Activated CD4-positive, alpha-beta T cell treated with anti-CD3 and anti-CD28 coated beads, Interleukin-2, amount 50 U/mL, for 4 hours (primary cell): ENCODE measurements at regions not wholly inside any gene's neighbourhood (a gene's known extent, or its start where the extent isn't known, plus 50 kb on each side); places are given as distances from the start of the nearest gene placed in this dataset.

Experiments used
- DNase-seq, 2 experiments: peaks; one replicate each; pipeline ENCODE4 v3.0.0-alpha.2; 2020

- DNase-seq, result no peak
Measured at GRCh38 chr20:50314678-50315335, 124.2 kb downstream of the CEBPB start.

GRCh38 chr20:50315586-50316551 is 125.2 kb downstream of the CEBPB start:
- DNase-seq, result no peak

- DNase-seq, result no peak
Measured at GRCh38 chr20:50317116-50317515, 126.5 kb downstream of the CEBPB start.

DNA sequence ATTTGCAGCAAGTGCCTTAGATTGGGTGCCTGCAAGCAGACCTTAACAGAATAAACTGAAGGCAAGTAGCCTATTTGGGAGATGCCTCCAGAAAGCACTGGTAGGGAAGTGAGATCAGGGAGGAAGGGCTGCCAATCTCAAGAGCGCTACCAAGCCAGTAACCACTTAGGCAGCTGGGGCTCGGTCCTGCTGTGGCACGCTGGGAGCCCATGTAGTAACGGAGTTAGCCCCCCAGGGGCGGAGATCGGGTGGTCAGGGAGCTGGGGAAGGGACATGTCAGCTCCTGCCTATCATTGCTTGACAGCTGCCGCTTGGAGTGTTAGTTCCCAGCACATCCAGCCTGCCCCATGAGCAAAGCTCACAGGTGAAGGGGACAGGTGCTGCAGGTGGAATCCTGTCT is 127.0 kb downstream of the CEBPB start:
- DNase-seq, result no peak

DNA sequence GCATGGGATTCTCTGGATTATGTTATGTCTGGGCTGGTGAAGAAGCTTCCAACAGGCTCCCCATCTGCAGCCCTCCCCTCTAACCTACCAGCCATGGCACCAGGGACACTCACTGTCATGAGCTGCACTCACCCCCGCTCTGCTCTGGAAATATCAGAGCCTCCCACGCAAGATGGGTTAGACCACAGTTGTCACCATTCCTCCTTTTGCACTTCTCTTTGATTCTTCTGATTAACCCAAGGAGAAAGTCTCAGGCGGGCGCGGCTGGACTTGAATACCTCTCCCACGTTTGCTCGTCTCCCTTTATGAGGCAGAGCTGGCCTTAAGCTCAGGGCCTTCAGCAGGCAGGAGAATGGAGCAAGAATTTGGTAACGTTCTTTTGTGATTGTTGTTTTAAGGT is 128.1 kb downstream of the CEBPB start:
- no peak for DNase-seq

DNA sequence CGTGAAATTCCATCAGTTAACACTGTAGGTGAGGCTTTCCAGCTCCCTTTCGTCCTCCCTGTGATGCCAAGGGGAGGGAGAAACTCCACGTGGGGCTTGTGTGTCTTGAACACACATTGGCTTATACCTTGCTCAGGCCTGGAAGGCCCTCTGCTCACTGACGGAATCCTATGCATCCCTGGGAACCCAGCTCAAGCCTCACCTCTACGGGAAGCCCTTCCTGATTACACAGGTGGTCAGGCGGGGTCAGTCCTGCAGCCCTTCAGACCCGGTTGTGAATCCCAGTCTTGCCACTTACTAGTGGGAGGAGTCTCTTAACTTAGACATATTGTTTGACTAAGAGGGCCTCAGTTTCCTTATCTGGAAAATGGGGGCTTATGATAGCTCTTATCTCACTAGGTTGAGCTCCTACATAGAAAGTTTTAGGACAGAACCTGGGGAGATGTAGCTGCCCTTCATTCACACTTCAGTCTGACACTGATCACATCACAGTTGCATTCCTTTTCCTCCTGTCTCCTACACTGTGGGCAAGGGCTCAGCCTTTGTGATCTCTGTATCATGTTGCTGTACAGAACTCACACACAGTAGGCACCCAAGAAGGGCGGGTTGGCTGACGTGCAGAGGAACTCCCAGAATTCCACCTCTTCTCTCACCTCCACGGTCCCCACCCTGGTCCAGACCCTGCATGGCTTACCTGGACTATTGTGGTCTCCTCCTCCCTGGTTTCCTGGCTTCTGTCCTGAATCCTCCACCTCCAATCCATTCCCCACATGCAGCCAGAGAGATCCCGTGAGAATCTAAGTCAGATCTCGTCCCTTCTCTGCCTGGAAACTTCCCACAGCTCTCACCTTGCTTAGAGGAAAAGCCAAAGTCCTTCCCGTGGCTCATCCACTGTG is 129.6 kb downstream of the CEBPB start:
- no peak for DNase-seq

DNA sequence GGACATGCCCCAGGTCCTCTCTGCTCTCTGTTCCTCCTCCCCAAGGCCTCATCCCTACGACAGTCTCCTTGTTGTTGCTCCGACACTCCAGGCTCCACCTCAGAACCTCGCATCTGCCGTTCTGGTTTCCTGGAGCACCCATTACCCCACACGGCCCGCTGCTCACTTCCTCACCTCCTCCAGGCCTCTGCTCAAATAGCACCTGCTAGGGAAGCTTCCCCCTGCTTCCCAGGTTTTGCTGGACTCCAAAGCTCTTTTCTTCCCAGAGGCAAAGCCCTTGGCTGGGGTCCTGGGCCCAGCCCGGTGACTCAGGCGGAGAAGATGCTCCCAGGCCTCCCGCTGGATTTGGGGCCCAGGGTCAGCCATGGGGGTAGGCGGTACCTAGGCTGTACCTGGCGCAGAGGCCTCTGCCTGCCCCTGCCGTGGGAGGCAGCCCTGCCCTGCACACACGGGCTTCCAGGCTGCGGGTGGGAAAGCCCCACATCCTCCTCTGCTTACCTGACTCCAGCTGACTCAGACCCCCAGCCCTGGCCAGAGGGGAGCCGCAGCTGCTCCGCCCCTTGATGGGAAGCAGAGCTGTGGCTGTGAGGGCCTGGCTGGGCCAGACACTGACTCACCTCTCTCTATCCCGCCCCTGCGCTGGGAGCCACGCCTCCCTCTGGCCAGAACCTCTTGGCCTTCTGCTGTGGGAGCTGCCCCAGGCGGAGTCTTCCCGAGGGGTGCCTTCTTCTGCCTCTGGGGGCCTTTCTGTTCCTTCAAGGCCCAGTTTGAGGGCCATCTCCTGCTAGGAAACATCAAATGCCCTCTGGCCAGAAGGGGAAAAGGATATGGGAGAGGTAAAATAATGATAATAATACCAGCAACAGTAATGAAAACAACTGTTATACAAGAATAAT is 130.5 kb downstream of the CEBPB start:
- no peak for DNase-seq

GRCh38 chr20:50321797-50322480 is 131.3 kb downstream of the CEBPB start:
- no peak for DNase-seq

DNA sequence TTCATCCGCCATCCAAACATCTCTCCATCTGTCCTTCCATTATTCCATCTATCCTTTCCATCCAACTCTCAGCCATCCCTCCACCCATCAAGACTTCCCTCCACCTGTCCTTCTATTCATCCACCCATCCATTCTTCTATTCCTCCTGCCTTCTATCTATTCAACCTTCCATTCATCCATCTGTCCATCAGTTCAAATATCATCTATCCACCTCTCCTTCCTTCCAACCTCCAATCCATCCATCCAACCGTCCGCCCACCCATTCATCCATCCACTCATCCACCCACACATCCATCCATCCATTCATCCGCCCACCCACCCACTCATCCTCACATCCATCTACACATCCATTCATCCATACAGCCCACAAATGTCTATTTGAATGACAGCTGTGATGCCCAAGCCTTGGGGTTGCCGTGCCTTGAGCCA is 132.1 kb downstream of the CEBPB start:
- DNase-seq, result no peak

- no peak for DNase-seq
Measured at GRCh38 chr20:50323209-50323608, 132.6 kb downstream of the CEBPB start.

GRCh38 chr20:50323777-50324775 is 133.4 kb downstream of the CEBPB start:
- DNase-seq, result no peak

DNA sequence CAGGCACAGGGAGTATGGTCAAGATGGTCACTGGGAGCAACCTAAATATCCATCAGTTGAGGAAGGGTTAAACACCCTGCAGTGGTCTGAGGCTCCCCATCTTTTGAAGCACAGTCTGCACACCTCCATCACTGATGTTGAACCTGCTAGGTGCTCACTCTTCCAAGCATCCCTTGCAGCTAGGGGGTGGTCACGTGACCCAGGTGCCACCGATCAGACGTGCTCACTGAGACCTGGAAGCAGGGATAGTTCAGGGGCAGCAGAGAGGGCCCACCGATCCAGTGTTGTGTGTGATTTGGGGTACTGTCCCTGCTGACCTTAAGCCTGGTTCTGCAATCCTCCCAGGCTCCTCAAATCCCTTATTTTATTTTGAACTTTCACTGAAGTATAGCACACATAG is 134.6 kb downstream of the CEBPB start:
- DNase-seq, result no peak

DNA sequence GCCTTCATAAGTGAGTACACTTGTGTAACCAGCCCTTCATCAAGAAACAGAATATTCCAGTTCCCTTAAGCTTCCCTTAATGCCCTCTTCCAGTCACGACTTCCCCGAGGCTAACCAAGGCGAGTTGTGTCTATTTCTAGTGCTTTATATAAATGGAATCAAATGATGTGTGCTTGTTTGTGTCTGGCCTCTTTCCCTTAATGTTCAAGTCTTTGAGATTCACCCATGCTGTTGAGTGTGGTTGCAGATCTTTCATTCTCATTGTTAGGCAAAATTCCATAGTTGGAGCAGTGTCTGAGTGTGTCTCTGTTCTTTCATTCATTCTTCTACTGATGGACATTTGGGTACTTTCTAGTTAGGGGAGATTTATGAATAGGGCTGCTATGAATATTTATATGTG is 135.0 kb downstream of the CEBPB start:
- no peak for DNase-seq

DNA sequence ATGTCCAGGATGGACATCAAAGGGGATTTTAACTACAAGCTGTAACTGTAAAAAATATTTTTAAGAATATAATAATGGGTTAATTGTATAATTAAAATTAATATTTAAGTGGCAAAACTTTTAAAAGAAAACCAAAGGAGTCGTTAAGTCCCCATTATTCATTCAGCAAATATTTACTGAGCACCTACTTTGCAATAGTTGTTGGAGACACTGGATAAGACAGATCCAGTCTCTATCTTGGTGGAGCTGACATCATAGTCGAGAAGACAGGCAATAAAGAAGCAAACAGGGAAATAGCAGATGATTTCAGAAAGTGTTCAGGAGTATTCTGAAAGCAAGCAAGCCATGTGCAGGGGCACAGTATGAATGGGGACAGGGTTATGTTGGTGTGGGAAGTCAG is 137.0 kb downstream of the CEBPB start:
- DNase-seq, result no peak

- DNase-seq, result no peak
Measured at GRCh38 chr20:50328222-50328979, 137.8 kb downstream of the CEBPB start.

DNA sequence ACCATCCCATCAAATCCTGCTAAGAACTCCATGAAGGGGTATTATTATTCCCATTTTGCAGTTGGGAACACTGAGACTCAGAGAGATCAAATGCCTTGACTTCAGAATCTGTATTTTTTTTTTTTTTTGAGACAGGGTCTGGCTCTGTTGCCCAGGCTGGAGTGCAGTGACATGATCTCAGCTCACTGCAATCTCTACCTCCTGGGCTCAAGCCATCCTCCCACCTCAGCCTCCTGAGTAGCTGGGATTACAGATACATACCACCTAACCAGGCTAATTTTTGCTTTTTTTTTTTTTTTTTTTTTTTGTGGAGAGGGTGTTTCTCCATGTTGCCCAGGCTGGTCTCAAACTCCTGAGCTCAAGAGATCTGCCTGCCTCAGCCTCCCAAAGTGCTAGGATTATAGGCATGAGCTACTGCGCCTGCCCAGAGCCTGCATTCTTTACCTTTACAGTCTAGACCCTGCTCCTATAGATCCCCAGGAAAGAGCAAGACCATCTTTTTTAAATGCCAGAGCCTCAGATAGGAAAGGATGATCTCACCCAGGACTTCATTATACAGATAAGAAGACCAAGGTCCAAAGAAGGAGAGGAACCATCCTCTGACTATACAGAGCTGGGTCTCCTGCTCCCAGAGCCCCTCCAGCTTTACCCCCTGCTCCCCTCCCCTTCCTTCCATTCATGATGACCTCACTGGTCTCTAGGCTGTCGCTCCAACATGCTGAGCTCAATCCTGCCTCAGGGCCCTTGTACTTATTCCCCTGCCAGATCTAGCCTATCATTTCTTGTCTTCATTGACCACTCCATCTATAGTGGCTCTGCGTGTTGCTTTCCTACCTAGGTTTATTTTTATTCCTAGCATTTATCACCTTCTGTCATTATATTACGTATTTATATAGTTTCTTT is 138.6 kb downstream of the CEBPB start:
- no peak for DNase-seq

DNA sequence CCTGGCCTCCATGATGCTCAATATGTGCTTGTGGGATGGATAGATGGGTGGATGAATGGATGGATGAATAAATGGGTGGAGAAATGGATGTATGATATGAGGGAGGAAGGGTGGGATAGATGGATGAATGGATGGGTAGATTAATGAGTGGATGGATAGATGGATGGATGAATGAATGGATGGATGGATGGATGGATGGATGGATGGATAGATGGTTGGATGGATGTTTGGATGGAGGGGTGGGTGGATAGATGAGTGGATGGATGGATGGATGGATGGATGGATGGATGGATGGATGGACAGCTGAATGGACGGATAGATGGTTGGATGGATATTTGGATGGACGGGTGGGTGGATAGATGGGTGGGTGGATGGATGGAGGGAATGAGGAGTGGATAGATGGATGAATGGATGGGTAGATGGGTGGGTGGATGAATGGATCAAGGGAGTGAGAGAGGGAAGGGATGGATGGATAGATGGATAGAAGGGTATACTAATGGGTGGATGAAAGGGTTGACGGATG is 139.4 kb downstream of the CEBPB start:
- no peak for DNase-seq
